H1 (cell line): ENCODE measurements at regions not wholly inside any gene's neighbourhood (a gene's known extent, or its start where the extent isn't known, plus 50 kb on each side); places are given as distances from the start of the nearest gene placed in this dataset.

Experiments
- FOSL1 ChIP-seq: IDR thresholded peaks from 2 replicates; pipeline ENCODE4 v1.6.1; 2011; ENCODE audit warnings: mild to moderate bottlenecking, low read depth, low read length, moderate library complexity; ENCODE audit not compliant: insufficient read depth

GRCh38 chr6:122330315-122330714, 69.1 kb upstream of the HSF2 start (continued):
- no peak for TF ChIP-seq FOSL1
